ENCODE measurements at regions not wholly inside any gene's neighbourhood (a gene's known extent, or its start where the extent isn't known, plus 50 kb on each side); places are given as distances from the start of the nearest gene placed in this dataset.
A peak's percentile ranks its signal among the peaks of the same experiment; 100 is the strongest.

DNA sequence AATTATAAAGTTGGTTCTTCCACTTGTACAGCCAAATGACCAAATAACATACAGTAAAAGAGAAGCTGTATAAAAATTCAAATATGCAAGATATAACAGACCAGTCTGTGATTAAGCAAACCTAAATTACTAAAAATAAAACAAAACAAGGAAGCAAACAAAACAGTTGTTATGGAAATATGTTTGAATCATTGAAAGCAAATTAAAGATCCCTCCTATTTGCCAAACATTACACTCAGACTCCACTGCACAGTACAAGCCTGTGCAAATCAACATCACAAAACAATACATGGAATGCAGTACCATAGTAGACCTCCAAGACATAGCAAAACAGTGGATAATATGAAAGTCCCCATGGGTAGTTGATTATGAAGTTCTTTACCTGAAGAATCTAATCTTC lies 288.1 kb upstream of the PTGER4 start:
- Histone ChIP-seq H3K4me2 (ENCODE audit: low read length) (no peak overlapping the region), H3K36me3 (ENCODE audit: control insufficient read depth, insufficient read depth, low read length) (no peaks in the 10 kb centered on the region), H3K9ac (ENCODE audit: low read length) (no peak overlapping the region), H2AK5ac (ENCODE audit: low read length) (no peak overlapping the region), H2BK120ac (ENCODE audit: low read depth, low read length) (no peak overlapping the region), H3K23ac (ENCODE audit: low read length) (no peak overlapping the region), H3K18ac (ENCODE audit: low read length) (no peak overlapping the region), H3K27ac (ENCODE audit: low read depth, low read length) (no peak overlapping the region), H3K79me1 (ENCODE audit: low read length) (no peaks in the 10 kb centered on the region), H3K4me1 (ENCODE audit: control insufficient read depth, low read depth, low read length) (no peaks in the 10 kb centered on the region), H2BK5ac (ENCODE audit: low read length) (no peak overlapping the region), H3K56ac (ENCODE audit: low read length) (no peak overlapping the region), H3K27me3 (ENCODE audit: insufficient read depth, low read length, poor library complexity) (no peaks in the 10 kb centered on the region), H3K4ac (ENCODE audit: low read depth, low read length) (no peak overlapping the region), H2BK15ac (replicated peaks; ENCODE audit: low read depth) (no peak overlapping the region), H4K5ac (ENCODE audit: low read length) (no peak overlapping the region), H4K8ac (ENCODE audit: low read depth, low read length) (no peak overlapping the region), H3K4me3 (ENCODE audit: low read length) (no peak overlapping the region), H3K79me2 (ENCODE audit: control insufficient read depth, insufficient read depth, low read length) (no peaks in the 10 kb centered on the region)
- no peak for DNase-seq

DNA sequence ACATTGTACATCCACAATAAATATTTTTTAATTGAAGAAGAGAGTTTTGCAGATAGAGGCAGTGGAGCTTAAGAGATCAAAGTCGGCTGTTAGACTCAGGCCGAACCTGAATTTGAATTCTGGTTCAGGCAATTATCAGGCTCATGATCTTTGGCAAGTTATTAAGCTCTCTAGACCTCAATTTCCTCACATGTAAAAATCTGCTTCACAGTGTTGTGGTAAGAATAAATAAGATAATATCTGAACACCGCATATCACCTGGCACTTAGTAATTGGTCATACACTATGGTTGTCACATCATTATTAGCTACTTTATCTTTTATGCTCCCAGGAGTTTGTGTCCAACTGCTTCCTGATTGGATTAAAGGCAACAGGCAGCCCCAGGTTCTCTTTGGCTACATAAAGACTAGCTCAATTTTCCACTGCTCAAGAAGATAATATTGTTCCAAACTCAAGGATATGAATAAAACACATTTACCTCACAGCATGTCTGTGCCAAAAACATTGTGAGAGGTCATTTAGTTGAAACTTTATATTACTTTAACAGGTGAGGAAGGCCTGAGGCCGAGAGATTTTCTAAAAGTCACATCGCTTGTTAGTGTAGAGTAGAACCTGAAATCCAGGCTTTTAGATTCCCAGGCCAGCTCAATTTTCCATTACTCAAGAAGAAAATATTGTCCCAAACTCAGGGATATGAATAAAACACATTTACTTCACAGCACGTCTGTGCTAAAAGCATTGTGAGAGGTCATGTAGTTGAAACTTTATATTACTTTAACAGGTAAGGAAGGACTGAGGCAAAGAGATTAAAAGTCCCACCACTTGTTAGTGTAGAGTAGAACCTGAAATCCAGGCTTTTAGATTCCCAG lies 289.2 kb upstream of the PTGER4 start:
- Histone ChIP-seq H3K4me2 (ENCODE audit: low read length) (no peak overlapping the region), H3K27me3 (ENCODE audit: insufficient read depth, low read length, poor library complexity) (no peaks in the 10 kb centered on the region), H3K27ac (ENCODE audit: low read depth, low read length) (no peak overlapping the region), H2BK15ac (replicated peaks; ENCODE audit: low read depth) (no peak overlapping the region), H3K36me3 (ENCODE audit: control insufficient read depth, insufficient read depth, low read length) (no peaks in the 10 kb centered on the region), H3K56ac (ENCODE audit: low read length) (no peak overlapping the region), H3K18ac (ENCODE audit: low read length) (no peak overlapping the region), H4K8ac (ENCODE audit: low read depth, low read length) (no peak overlapping the region), H3K9ac (ENCODE audit: low read length) (no peak overlapping the region), H2BK5ac (ENCODE audit: low read length) (no peak overlapping the region), H3K79me2 (ENCODE audit: control insufficient read depth, insufficient read depth, low read length) (no peaks in the 10 kb centered on the region), H3K4me3 (ENCODE audit: low read length) (no peak overlapping the region), H3K4ac (ENCODE audit: low read depth, low read length) (no peak overlapping the region), H3K23ac (ENCODE audit: low read length) (no peak overlapping the region), H2BK120ac (ENCODE audit: low read depth, low read length) (no peak overlapping the region), H3K4me1 (ENCODE audit: control insufficient read depth, low read depth, low read length) (peaks cover 2% of the 10 kb centered on the region), H4K5ac (ENCODE audit: low read length) (no peak overlapping the region), H2AK5ac (ENCODE audit: low read length) (no peak overlapping the region), H3K79me1 (ENCODE audit: low read length) (no peaks in the 10 kb centered on the region)
- DNase-seq: peak; percentile 21
- WGBS (ENCODE audit: extremely low coverage, insufficient coverage, low lambda C conversion rate): no CpG with 5 or more reads among the region's 6 CpGs

DNA sequence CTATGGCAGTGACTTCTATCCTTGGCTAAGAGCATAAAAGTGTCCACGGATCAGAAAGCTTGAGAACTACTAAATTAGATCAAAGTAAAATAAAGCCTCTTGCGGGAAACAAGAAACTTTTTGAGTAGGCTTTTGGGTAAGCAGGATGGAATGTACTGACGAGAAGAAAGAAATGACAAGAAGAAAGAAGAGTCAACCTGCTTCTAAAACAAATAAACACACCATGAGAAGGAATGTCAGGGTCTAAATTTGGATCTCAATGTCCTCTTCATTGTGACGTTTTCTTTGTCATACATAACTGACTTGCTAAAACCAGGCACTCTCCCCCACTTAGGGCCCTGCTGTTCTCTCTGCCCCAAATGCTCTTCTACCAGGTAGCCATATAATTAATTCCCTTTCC lies 290.1 kb upstream of the PTGER4 start:
- Histone ChIP-seq H3K27me3 (ENCODE audit: insufficient read depth, low read length, poor library complexity) (no peaks in the 10 kb centered on the region), H3K56ac (ENCODE audit: low read length) (no peak overlapping the region), H3K79me1 (ENCODE audit: low read length) (no peaks in the 10 kb centered on the region), H3K4me1 (ENCODE audit: control insufficient read depth, low read depth, low read length) (peaks cover 2% of the 10 kb centered on the region), H3K27ac (ENCODE audit: low read depth, low read length) (no peak overlapping the region), H3K79me2 (ENCODE audit: control insufficient read depth, insufficient read depth, low read length) (no peaks in the 10 kb centered on the region), H3K23ac (ENCODE audit: low read length) (no peak overlapping the region), H3K9ac (ENCODE audit: low read length) (no peak overlapping the region), H2BK15ac (replicated peaks; ENCODE audit: low read depth) (no peak overlapping the region), H3K4ac (ENCODE audit: low read depth, low read length) (no peak overlapping the region), H3K4me2 (ENCODE audit: low read length) (no peak overlapping the region), H3K36me3 (ENCODE audit: control insufficient read depth, insufficient read depth, low read length) (no peaks in the 10 kb centered on the region), H3K18ac (ENCODE audit: low read length) (no peak overlapping the region), H2AK5ac (ENCODE audit: low read length) (no peak overlapping the region), H3K4me3 (ENCODE audit: low read length) (no peak overlapping the region), H2BK120ac (ENCODE audit: low read depth, low read length) (no peak overlapping the region), H4K5ac (ENCODE audit: low read length) (no peak overlapping the region), H4K8ac (ENCODE audit: low read depth, low read length) (no peak overlapping the region), H2BK5ac (ENCODE audit: low read length) (no peak overlapping the region)
- no CpG with 5 or more reads among the region's 4 CpGs for WGBS (ENCODE audit: extremely low coverage, insufficient coverage, low lambda C conversion rate)
- DNase-seq: no peak

DNA sequence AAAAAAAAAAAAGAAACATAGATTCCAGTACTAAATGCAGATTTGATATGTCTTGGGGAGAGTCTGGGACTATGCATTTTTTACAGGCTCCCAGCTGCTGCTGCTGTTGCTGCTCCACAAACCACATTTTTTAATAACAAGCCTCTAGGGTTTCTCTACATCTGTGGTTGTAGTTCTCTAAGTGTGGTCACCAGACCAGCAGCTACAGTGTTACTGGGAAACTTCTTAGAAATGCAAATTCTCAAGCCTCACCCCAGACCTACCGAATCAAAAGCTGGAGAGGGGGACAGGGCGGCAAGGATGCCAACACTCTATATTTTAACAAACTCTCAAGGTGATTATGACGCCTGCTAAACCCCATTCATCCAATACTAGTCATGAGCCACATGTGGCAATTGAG lies 293.4 kb upstream of the PTGER4 start:
- Histone ChIP-seq H4K5ac (ENCODE audit: low read length) (no peak overlapping the region), H2AK5ac (ENCODE audit: low read length) (no peak overlapping the region)
- no CpG with 5 or more reads among the region's 3 CpGs for WGBS (ENCODE audit: extremely low coverage, insufficient coverage, low lambda C conversion rate)

DNA sequence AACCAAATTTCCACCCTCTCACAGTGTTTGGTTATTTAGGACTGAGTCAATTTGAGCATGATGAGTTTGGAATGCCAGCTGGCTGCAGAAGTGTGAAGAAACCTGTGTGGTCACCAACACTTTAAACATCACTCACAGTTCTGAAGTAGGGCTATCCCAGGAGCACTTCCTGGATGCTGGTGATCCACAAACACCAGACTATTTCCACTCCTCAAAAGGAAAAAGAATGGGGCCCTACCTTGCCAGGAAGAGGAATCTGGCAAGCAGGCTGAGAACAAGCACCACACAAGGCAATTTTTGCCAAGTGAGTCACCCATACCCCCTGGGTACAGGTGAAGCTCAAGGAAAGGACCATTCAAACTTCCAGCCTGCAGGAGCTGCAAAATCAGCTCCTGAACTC lies 294.2 kb upstream of the PTGER4 start:
- H3K4me1 ChIP-seq (ENCODE audit: control insufficient read depth, low read depth, low read length): peaks cover 2% of the 10 kb centered on the region
- no peak overlapping the region for H3K9ac ChIP-seq (ENCODE audit: low read length)
- no peak overlapping the region for H3K27ac ChIP-seq (ENCODE audit: low read depth, low read length)
- H4K5ac ChIP-seq (ENCODE audit: low read length): no peak overlapping the region
- no peak overlapping the region for H4K8ac ChIP-seq (ENCODE audit: low read depth, low read length)
- no peak overlapping the region for H2BK15ac ChIP-seq (replicated peaks; ENCODE audit: low read depth)
- no peaks in the 10 kb centered on the region for H3K79me2 ChIP-seq (ENCODE audit: control insufficient read depth, insufficient read depth, low read length)
- H3K79me1 ChIP-seq (ENCODE audit: low read length): no peaks in the 10 kb centered on the region
- no peak overlapping the region for H2BK120ac ChIP-seq (ENCODE audit: low read depth, low read length)
- H3K56ac ChIP-seq (ENCODE audit: low read length): no peak overlapping the region
- H3K4me2 ChIP-seq (ENCODE audit: low read length): no peak overlapping the region
- H3K4me3 ChIP-seq (ENCODE audit: low read length): no peak overlapping the region
- peak; percentile 84 for DNase-seq
- H3K4ac ChIP-seq (ENCODE audit: low read depth, low read length): no peak overlapping the region
- no peak overlapping the region for H3K18ac ChIP-seq (ENCODE audit: low read length)
- no peaks in the 10 kb centered on the region for H3K27me3 ChIP-seq (ENCODE audit: insufficient read depth, low read length, poor library complexity)
- H2AK5ac ChIP-seq (ENCODE audit: low read length): no peak overlapping the region
- no peak overlapping the region for H2BK5ac ChIP-seq (ENCODE audit: low read length)
- no peaks in the 10 kb centered on the region for H3K36me3 ChIP-seq (ENCODE audit: control insufficient read depth, insufficient read depth, low read length)
- H3K23ac ChIP-seq (ENCODE audit: low read length): no peak overlapping the region

More for the DNA sequence above, 293.4 kb upstream of the PTGER4 start:
- H3K9ac ChIP-seq (ENCODE audit: low read length): no peak overlapping the region
- H3K4me1 ChIP-seq (ENCODE audit: control insufficient read depth, low read depth, low read length): peaks cover 2% of the 10 kb centered on the region
- H3K79me2 ChIP-seq (ENCODE audit: control insufficient read depth, insufficient read depth, low read length): no peaks in the 10 kb centered on the region
- no peak overlapping the region for H3K18ac ChIP-seq (ENCODE audit: low read length)
- H3K4me2 ChIP-seq (ENCODE audit: low read length): no peak overlapping the region
- H4K8ac ChIP-seq (ENCODE audit: low read depth, low read length): no peak overlapping the region
- no peaks in the 10 kb centered on the region for H3K36me3 ChIP-seq (ENCODE audit: control insufficient read depth, insufficient read depth, low read length)
- no peak overlapping the region for H3K27ac ChIP-seq (ENCODE audit: low read depth, low read length)
- H3K56ac ChIP-seq (ENCODE audit: low read length): no peak overlapping the region
- no peak overlapping the region for H2BK15ac ChIP-seq (replicated peaks; ENCODE audit: low read depth)
- H2BK120ac ChIP-seq (ENCODE audit: low read depth, low read length): no peak overlapping the region
- H3K79me1 ChIP-seq (ENCODE audit: low read length): no peaks in the 10 kb centered on the region
- H2BK5ac ChIP-seq (ENCODE audit: low read length): no peak overlapping the region
- DNase-seq: peak; percentile 21
- no peak overlapping the region for H3K23ac ChIP-seq (ENCODE audit: low read length)
- no peak overlapping the region for H3K4me3 ChIP-seq (ENCODE audit: low read length)
- H3K4ac ChIP-seq (ENCODE audit: low read depth, low read length): no peak overlapping the region
- no peaks in the 10 kb centered on the region for H3K27me3 ChIP-seq (ENCODE audit: insufficient read depth, low read length, poor library complexity)

DNA sequence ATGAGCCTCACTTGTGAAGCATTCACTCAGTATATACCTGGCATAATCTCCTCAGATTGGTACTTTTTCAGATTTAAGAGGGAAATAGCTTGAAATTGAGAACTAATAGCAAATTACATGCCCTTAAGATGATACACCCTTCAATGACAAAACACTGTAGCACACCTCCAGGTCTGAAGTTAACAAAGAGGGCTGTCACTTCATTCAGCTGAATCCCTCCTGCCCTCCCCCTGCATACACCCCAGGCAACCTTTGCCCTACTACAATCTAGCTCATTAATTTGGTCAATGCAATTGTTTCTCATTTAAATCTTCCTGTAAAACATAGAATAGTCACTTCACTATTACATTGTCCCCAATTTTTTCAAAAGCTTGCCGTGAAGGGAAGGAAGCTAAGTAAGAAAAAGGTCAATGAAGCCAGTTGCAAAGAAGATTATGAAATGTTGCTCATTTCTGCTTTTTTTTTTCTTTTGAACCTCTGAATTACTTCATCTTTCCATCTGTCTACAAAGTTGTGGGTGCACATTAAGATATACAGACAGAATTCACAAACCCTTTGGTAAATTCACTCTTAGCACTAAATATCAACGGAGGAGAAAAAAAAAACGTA lies 294.8 kb upstream of the PTGER4 start:
- H3K9ac ChIP-seq (ENCODE audit: low read length): no peak overlapping the region
- no peak overlapping the region for H2BK5ac ChIP-seq (ENCODE audit: low read length)
- no peak overlapping the region for H3K4ac ChIP-seq (ENCODE audit: low read depth, low read length)
- H3K23ac ChIP-seq (ENCODE audit: low read length): no peak overlapping the region
- no peak overlapping the region for H3K56ac ChIP-seq (ENCODE audit: low read length)
- H3K79me1 ChIP-seq (ENCODE audit: low read length): no peaks in the 10 kb centered on the region
- no peaks in the 10 kb centered on the region for H3K79me2 ChIP-seq (ENCODE audit: control insufficient read depth, insufficient read depth, low read length)
- H3K4me1 ChIP-seq (ENCODE audit: control insufficient read depth, low read depth, low read length): peaks cover 2% of the 10 kb centered on the region
- H3K18ac ChIP-seq (ENCODE audit: low read length): no peak overlapping the region
- H3K27me3 ChIP-seq (ENCODE audit: insufficient read depth, low read length, poor library complexity): no peaks in the 10 kb centered on the region
- no peak for DNase-seq
- no peak overlapping the region for H3K27ac ChIP-seq (ENCODE audit: low read depth, low read length)
- no CpG with 5 or more reads among the region's 3 CpGs for WGBS (ENCODE audit: extremely low coverage, insufficient coverage, low lambda C conversion rate)
- no peak overlapping the region for H2AK5ac ChIP-seq (ENCODE audit: low read length)
- no peak overlapping the region for H3K4me2 ChIP-seq (ENCODE audit: low read length)
- H3K36me3 ChIP-seq (ENCODE audit: control insufficient read depth, insufficient read depth, low read length): no peaks in the 10 kb centered on the region
- H2BK15ac ChIP-seq (replicated peaks; ENCODE audit: low read depth): no peak overlapping the region
- H4K8ac ChIP-seq (ENCODE audit: low read depth, low read length): no peak overlapping the region
- no peak overlapping the region for H3K4me3 ChIP-seq (ENCODE audit: low read length)
- no peak overlapping the region for H4K5ac ChIP-seq (ENCODE audit: low read length)
- no peak overlapping the region for H2BK120ac ChIP-seq (ENCODE audit: low read depth, low read length)
